Suprapubic skin (tissue), 4 donors: ENCODE measurements at regions not wholly inside any gene's neighbourhood (a gene's known extent, or its start where the extent isn't known, plus 50 kb on each side); places are given as distances from the start of the nearest gene placed in this dataset.

ENCODE experiments used
- DNase-seq, 2 donors: peaks; one replicate each; pipeline ENCODE4 v3.0.0-alpha.2; 2019; ENCODE audit warnings: low spot score in 2 of 2
- H3K27ac ChIP-seq: fragments of 200-600 bp; sonication (generic); one replicate; pipeline ENCODE4 v1.5.1; 2019
- H3K27me3 ChIP-seq: fragments of 200-600 bp; sonication (generic); one replicate; pipeline ENCODE4 v1.5.1; 2019
- H3K36me3 ChIP-seq: fragments of 200-600 bp; sonication (generic); one replicate; pipeline ENCODE4 v1.5.1; 2019
- H3K4me1 ChIP-seq: fragments of 200-600 bp; sonication (generic); one replicate; pipeline ENCODE4 v1.5.1; 2019
- H3K4me3 ChIP-seq: fragments of 200-600 bp; sonication (generic); one replicate; pipeline ENCODE4 v1.5.1; 2019; ENCODE audit warnings: mild to moderate bottlenecking
- H3K9me3 ChIP-seq: fragments of 200-600 bp; sonication (generic); one replicate; pipeline ENCODE4 v1.5.1; 2019
- EP300 ChIP-seq: sonication (generic); formaldehyde crosslinking; IDR thresholded peaks from one replicate; pipeline ENCODE4 v1.6.1; 2017; ENCODE audit warnings: antibody characterized with exemption
- POLR2A ChIP-seq, 2 donors: fragments of 450-650 bp; IDR thresholded peaks; one replicate each; pipeline ENCODE4 v1.6.1; 2017; ENCODE audit warnings: antibody characterized with exemption in 2 of 2, mild to moderate bottlenecking in 2 of 2, moderate library complexity in 2 of 2
- POLR2AphosphoS5 ChIP-seq, 3 donors: sonication (generic); formaldehyde crosslinking; IDR thresholded peaks; one replicate each; pipeline ENCODE4 v1.6.1; 2017; ENCODE audit warnings: antibody characterized with exemption in 3 of 3
- whole genome bisulfite sequencing: methylation state at CpG from one replicate; pipeline ENCODE4 v1.1.5; 2018; 5-methylcytosine and 5-hydroxymethylcytosine counted together
- TF ChIP-seq, protein P1 (sequence below), 2 donors: fragments of 200-600 bp in 1 of 2; fragments of 450-650 bp in 1 of 2; sonication (generic) in 1 of 2; IDR thresholded peaks; one replicate each; pipeline ENCODE4 v1.5.1; 2016 to 2019; ENCODE audit warnings: antibody characterized with exemption in 2 of 2, mild to moderate bottlenecking in 1 of 2, moderate library complexity in 1 of 2

DNA sequence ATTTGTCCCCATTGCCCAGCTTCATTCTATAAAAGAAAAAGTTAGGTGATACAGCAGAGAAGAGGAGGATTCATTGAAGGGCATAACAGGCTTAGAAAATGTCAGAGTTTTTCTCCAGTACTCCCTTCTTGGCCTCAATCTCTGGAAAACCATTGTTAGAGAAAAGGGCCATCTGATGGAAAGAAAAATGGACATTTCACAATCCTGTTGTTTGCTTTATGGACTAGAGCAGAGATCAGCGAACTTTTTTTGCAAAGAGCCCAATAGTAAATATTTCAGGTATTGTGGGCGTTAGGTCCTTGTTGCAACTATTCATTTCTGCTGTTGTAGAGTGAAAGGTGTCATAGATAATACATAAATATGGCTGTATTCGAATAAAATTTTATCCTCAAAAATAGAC, 208.8 kb downstream of the TLE4 start:
- H3K27me3 ChIP-seq: no peaks in the 10 kb centered on the region
- WGBS: 89% methylated on average over 3 of the region's 3 CpGs
- TF ChIP-seq, protein P1, sequence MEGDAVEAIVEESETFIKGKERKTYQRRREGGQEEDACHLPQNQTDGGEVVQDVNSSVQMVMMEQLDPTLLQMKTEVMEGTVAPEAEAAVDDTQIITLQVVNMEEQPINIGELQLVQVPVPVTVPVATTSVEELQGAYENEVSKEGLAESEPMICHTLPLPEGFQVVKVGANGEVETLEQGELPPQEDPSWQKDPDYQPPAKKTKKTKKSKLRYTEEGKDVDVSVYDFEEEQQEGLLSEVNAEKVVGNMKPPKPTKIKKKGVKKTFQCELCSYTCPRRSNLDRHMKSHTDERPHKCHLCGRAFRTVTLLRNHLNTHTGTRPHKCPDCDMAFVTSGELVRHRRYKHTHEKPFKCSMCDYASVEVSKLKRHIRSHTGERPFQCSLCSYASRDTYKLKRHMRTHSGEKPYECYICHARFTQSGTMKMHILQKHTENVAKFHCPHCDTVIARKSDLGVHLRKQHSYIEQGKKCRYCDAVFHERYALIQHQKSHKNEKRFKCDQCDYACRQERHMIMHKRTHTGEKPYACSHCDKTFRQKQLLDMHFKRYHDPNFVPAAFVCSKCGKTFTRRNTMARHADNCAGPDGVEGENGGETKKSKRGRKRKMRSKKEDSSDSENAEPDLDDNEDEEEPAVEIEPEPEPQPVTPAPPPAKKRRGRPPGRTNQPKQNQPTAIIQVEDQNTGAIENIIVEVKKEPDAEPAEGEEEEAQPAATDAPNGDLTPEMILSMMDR (IDR thresholded peaks at IDR 0.05): no peak
- no peak for TF ChIP-seq EP300
- no peak for TF ChIP-seq POLR2A (IDR thresholded peaks at IDR 0.05)
- TF ChIP-seq POLR2AphosphoS5 (IDR thresholded peaks at IDR 0.05): no peak

DNA sequence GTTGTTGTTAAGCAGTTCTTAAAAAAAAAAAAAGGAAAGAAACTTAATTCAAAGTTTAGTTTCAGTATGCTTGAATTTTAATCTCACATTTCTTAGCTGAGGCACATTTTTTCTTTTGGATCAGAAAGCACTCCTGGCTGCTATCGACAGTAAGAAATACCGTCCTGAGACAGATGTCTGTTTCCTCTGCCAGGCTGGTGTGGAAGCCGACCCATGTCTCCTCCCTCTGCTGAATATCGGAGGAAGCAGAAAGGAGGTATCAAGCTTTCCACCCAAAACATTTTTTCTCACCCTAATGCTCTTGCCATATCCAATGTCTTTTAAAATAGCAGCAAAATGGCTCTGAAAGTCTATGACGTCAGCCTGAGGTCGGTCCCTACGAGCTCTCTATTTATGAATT, 208.1 kb downstream of the TLE4 start:
- Histone ChIP-seq H3K9me3 (no peaks in the 10 kb centered on the region), H3K4me3 (no peak overlapping the region), H3K27me3 (no peaks in the 10 kb centered on the region), H3K27ac (no peak overlapping the region), H3K4me1 (no peaks in the 10 kb centered on the region), H3K36me3 (no peaks in the 10 kb centered on the region)
- 62% methylated on average over 7 of the region's 7 CpGs for WGBS
- TF ChIP-seq POLR2A (IDR thresholded peaks at IDR 0.05) (no peak), POLR2AphosphoS5 (IDR thresholded peaks at IDR 0.05) (no peak)
- DNase-seq: no peak

More for the DNA sequence above, 208.8 kb downstream of the TLE4 start:
- no peaks in the 10 kb centered on the region for H3K36me3 ChIP-seq
- H3K4me1 ChIP-seq: no peaks in the 10 kb centered on the region
- DNase-seq: no peak
- H3K4me3 ChIP-seq: no peak overlapping the region
- no peak overlapping the region for H3K27ac ChIP-seq
- no peaks in the 10 kb centered on the region for H3K9me3 ChIP-seq

DNA sequence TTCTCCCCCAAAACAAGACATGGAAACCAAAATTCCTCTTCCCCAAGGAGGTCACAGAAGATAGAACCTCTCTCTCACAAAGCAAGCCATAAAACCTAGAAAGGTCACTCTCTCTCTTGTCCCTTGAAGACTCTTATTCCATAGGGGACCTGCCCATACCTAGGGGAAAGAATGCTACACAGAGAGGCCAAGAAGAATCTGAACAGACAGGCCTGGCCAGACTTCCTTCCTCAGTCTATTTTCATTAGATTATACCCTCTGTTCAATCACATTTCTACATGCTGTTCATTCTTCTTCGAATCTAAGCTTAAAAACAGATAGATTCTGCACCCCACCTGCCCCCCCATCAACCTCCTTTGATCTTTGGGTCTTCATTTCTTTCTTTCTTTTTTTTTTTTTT, 206.8 kb downstream of the TLE4 start:
- 39% methylated on average over 1 of the region's 1 CpG for WGBS
- H3K4me3 ChIP-seq: no peak overlapping the region
- no peaks in the 10 kb centered on the region for H3K4me1 ChIP-seq
- DNase-seq: no peak
- no peaks in the 10 kb centered on the region for H3K27me3 ChIP-seq
- no peaks in the 10 kb centered on the region for H3K9me3 ChIP-seq
- no peak overlapping the region for H3K27ac ChIP-seq
- TF ChIP-seq, protein P1 (IDR thresholded peaks at IDR 0.05): no peak
- no peak for TF ChIP-seq POLR2AphosphoS5 (IDR thresholded peaks at IDR 0.05)
- no peak for TF ChIP-seq POLR2A (IDR thresholded peaks at IDR 0.05)
- TF ChIP-seq EP300: no peak
- no peaks in the 10 kb centered on the region for H3K36me3 ChIP-seq

DNA sequence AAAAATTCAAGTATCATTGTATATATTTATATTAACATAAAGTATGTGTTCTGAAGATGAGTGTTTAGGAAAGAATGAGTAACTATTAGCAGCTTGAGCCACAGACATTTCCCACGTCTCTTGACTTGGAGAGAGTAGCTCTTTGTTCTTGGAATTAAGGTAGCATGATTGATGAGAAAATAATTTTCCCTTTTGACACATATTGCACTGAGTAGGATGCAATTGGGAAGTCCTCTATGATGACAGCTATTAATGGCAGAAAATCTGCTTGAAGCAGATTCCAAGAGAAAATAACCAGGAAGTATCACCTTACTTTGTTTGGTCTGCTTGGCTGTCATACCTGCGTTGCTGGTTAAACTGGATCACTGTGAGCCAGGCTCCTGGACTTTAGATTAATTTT, 204.8 kb downstream of the TLE4 start:
- Histone ChIP-seq H3K36me3 (no peaks in the 10 kb centered on the region), H3K4me1 (no peaks in the 10 kb centered on the region), H3K27me3 (no peaks in the 10 kb centered on the region), H3K27ac (no peak overlapping the region), H3K4me3 (no peak overlapping the region), H3K9me3 (no peaks in the 10 kb centered on the region)
- 58% methylated on average over 2 of the region's 2 CpGs for WGBS
- TF ChIP-seq POLR2A (IDR thresholded peaks at IDR 0.05): no peak
- no peak for TF ChIP-seq EP300
- TF ChIP-seq POLR2AphosphoS5 (IDR thresholded peaks at IDR 0.05): no peak
- TF ChIP-seq, protein P1 (IDR thresholded peaks at IDR 0.05): no peak
- no peak for DNase-seq
